Mesothelial cell of epicardium (in vitro differentiated cells): ENCODE measurements at regions not wholly inside any gene's neighbourhood (a gene's known extent, or its start where the extent isn't known, plus 50 kb on each side); places are given as distances from the start of the nearest gene placed in this dataset.

Experiments
- DNase-seq, 2 experiments: peaks; one replicate each; pipeline ENCODE4 v3.0.0; 2021; ENCODE audit warnings: low spot score in 2 of 2; ENCODE audit not compliant: unreplicated experiment in 2 of 2
- H3K27ac Mint-ChIP-seq: 2 replicates; pipeline ENCODE4 v1.8.0; 2021; ENCODE audit warnings: mixed read lengths
- H3K27me3 Mint-ChIP-seq: 2 replicates; pipeline ENCODE4 v1.8.0; 2021; ENCODE audit warnings: low read depth, mixed read lengths
- H3K36me3 Mint-ChIP-seq: 2 replicates; pipeline ENCODE4 v1.8.0; 2021; ENCODE audit warnings: mixed read lengths
- H3K4me1 Mint-ChIP-seq: 2 replicates; pipeline ENCODE4 v1.8.0; 2021; ENCODE audit warnings: mixed read lengths
- H3K4me3 Mint-ChIP-seq: 2 replicates; pipeline ENCODE4 v1.8.0; 2021; ENCODE audit warnings: mild to moderate bottlenecking, moderate library complexity, mixed read lengths
- H3K9me3 Mint-ChIP-seq: 2 replicates; pipeline ENCODE4 v1.8.0; 2021; ENCODE audit warnings: mixed read lengths
- CTCF ChIP-seq: fragments of 200-600 bp; sonication (generic); IDR thresholded peaks from one replicate; pipeline ENCODE4 v1.5.0; 2021; ENCODE audit warnings: antibody characterized with exemption; ENCODE audit not compliant: unreplicated experiment

- Mint-ChIP-seq H3K27ac (peak overlapping the region; percentile 8), H3K4me1 (peaks cover 31% of the 10 kb centered on the region), H3K27me3 (peaks cover 20% of the 10 kb centered on the region), H3K9me3 (no peaks in the 10 kb centered on the region), H3K36me3 (no peaks in the 10 kb centered on the region), H3K4me3 (no peak overlapping the region)
- TF ChIP-seq CTCF: no peak
- DNase-seq: no peak
These were observed 135.6 kb downstream of the FOXD1 start for GRCh38 chr5:73312872-73313510.

GRCh38 chr5:73312146-73312871, 136.3 kb downstream of the FOXD1 start:
- Mint-ChIP-seq H3K27me3 (peaks cover 27% of the 10 kb centered on the region), H3K4me3 (no peak overlapping the region), H3K9me3 (no peaks in the 10 kb centered on the region), H3K27ac (peak overlapping the region; percentile 82), H3K36me3 (no peaks in the 10 kb centered on the region), H3K4me1 (peaks cover 31% of the 10 kb centered on the region)
- no peak for DNase-seq
- TF ChIP-seq CTCF: no peak

- Mint-ChIP-seq H3K9me3 (no peaks in the 10 kb centered on the region), H3K27ac (peak overlapping the region; percentile 82), H3K4me3 (peak overlapping the region; percentile 43), H3K4me1 (peaks cover 31% of the 10 kb centered on the region), H3K36me3 (no peaks in the 10 kb centered on the region), H3K27me3 (peaks cover 35% of the 10 kb centered on the region)
- DNase-seq: peak; percentile 47 to 69
- TF ChIP-seq CTCF: no peak
These were observed 137.1 kb downstream of the FOXD1 start for GRCh38 chr5:73311291-73312110.

GRCh38 chr5:73307645-73308355, 134.8 kb downstream of the TMEM174 start:
- H3K9me3 Mint-ChIP-seq: no peaks in the 10 kb centered on the region
- H3K4me3 Mint-ChIP-seq: no peak overlapping the region
- TF ChIP-seq CTCF: no peak
- H3K27ac Mint-ChIP-seq: no peak overlapping the region
- no peaks in the 10 kb centered on the region for H3K36me3 Mint-ChIP-seq
- no peak for DNase-seq
- H3K4me1 Mint-ChIP-seq: peaks cover 20% of the 10 kb centered on the region
- peaks cover 63% of the 10 kb centered on the region for H3K27me3 Mint-ChIP-seq

GRCh38 chr5:73306741-73307275, 133.8 kb downstream of the TMEM174 start:
- no peak overlapping the region for H3K27ac Mint-ChIP-seq
- no peak for DNase-seq
- H3K27me3 Mint-ChIP-seq: peaks cover 72% of the 10 kb centered on the region
- no peaks in the 10 kb centered on the region for H3K9me3 Mint-ChIP-seq
- peaks cover 14% of the 10 kb centered on the region for H3K4me1 Mint-ChIP-seq
- H3K36me3 Mint-ChIP-seq: no peaks in the 10 kb centered on the region
- TF ChIP-seq CTCF: no peak
- no peak overlapping the region for H3K4me3 Mint-ChIP-seq
